ENCODE measurements at regions not wholly inside any gene's neighbourhood (a gene's known extent, or its start where the extent isn't known, plus 50 kb on each side); places are given as distances from the start of the nearest gene placed in this dataset.

DNA sequence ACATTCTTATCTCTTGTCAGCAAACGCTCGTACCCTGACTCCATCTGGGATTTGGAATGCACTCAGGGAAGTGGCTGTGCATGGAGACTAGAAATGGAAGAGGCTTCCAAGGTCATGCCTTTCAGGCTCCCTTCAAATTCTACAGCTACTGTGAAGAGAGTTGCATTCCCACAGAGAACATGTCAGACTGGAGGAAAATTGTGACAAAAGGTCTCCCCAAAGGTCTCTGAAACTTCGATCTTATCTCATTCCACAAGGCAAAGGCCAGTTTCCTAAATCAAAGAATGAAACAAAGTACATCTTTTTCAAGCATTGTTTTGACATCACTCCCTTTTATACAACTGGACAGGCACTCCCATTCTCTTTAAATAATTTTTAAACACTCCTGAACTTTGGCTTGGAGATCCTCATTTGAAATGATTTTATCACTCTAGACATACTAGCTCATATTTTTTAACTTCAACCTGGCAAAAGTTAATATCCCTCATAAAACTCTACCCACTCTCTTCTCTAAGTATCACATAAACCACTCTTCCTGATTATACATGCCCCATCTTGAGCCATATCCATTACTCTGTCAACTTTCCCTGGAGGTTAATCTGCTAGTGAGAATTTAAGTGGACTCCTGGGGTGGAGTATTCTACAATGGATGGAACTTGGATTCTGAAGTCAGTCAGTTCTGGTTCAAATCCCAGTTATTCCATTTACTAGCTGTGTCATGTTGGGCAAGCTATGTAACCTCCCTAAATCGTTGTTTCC is 218.1 kb upstream of the HMGA2 start:
- TF ChIP-seq POLR2AphosphoS5 (IDR thresholded peaks at IDR 0.05) = no peak
- TF ChIP-seq POLR2A (IDR thresholded peaks at IDR 0.05) = no peak
- TF ChIP-seq, protein P1, sequence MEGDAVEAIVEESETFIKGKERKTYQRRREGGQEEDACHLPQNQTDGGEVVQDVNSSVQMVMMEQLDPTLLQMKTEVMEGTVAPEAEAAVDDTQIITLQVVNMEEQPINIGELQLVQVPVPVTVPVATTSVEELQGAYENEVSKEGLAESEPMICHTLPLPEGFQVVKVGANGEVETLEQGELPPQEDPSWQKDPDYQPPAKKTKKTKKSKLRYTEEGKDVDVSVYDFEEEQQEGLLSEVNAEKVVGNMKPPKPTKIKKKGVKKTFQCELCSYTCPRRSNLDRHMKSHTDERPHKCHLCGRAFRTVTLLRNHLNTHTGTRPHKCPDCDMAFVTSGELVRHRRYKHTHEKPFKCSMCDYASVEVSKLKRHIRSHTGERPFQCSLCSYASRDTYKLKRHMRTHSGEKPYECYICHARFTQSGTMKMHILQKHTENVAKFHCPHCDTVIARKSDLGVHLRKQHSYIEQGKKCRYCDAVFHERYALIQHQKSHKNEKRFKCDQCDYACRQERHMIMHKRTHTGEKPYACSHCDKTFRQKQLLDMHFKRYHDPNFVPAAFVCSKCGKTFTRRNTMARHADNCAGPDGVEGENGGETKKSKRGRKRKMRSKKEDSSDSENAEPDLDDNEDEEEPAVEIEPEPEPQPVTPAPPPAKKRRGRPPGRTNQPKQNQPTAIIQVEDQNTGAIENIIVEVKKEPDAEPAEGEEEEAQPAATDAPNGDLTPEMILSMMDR (IDR thresholded peaks at IDR 0.05) = no peak
- no peak for TF ChIP-seq EP300 (IDR thresholded peaks at IDR 0.05)

Data from sigmoid colon (tissue), 4 donors.